IMR-90 (cell line): ENCODE measurements at regions not wholly inside any gene's neighbourhood (a gene's known extent, or its start where the extent isn't known, plus 50 kb on each side); places are given as distances from the start of the nearest gene placed in this dataset.

ENCODE experiments used
- ATAC-seq: fragments of 200-7000 bp; cut with Tn5 transposase; 2 replicates; pipeline ENCODE4 v1.9.1; 2020; ENCODE audit warnings: low read depth, mild to moderate bottlenecking, moderate library complexity
- BruUV-seq: library from RNA; stranded (reverse); fragments of 400-500 nt; replicated peaks from 2 replicates; lab custom pipeline; 2021; lab: Mats Ljungman, UMichigan
- CTCF ChIA-PET: fragments of 300-600 bp; formaldehyde crosslinking; extraction: SDS; loops from one replicate; lab custom pipeline; 2021; ENCODE audit warnings: antibody characterized with exemption; lab: Yijun Ruan, JAX
- POLR2A ChIA-PET: fragments of 300-600 bp; sonication (Branson Sonifier 250); formaldehyde crosslinking; loops from one replicate; lab custom pipeline; 2022; ENCODE audit warnings: antibody characterized with exemption; ENCODE audit not compliant: unreplicated experiment; lab: Charles Lee
- DNase-seq: peaks from one replicate; pipeline ENCODE4 v3.0.0; 2013
- H2AFZ ChIP-seq: replicated peaks from 2 replicates; pipeline ENCODE3; 2013; ENCODE audit warnings: low read length, mild to moderate bottlenecking; ENCODE audit not compliant: poor library complexity
- H2AK5ac ChIP-seq: 2 replicates; pipeline ENCODE4 v1.6.1; 2013; ENCODE audit warnings: low read depth, low read length, inconsistent platforms
- H2AK9ac ChIP-seq: replicated peaks from 2 replicates; pipeline ENCODE3; 2013; ENCODE audit warnings: mild to moderate bottlenecking, low read depth, low read length, moderate library complexity; ENCODE audit not compliant: poor library complexity
- H2BK120ac ChIP-seq: 2 replicates; pipeline ENCODE4 v1.6.1; 2013; ENCODE audit warnings: low read depth, low read length, inconsistent platforms
- H2BK15ac ChIP-seq: 3 replicates; pipeline ENCODE4 v1.6.1; 2013; ENCODE audit warnings: low read depth, low read length, inconsistent platforms
- H2BK20ac ChIP-seq: 2 replicates; pipeline ENCODE4 v1.6.1; 2013; ENCODE audit warnings: low read depth, mild to moderate bottlenecking, inconsistent platforms, low read length, moderate library complexity
- H2BK5ac ChIP-seq: 2 replicates; pipeline ENCODE4 v1.6.1; 2013; ENCODE audit warnings: mild to moderate bottlenecking, low read depth, low read length, inconsistent platforms; ENCODE audit not compliant: poor library complexity, severe bottlenecking
- H3K14ac ChIP-seq: replicated peaks from 2 replicates; pipeline ENCODE4 v1.6.1; 2013; ENCODE audit warnings: low read depth, low read length, inconsistent platforms
- H3K18ac ChIP-seq: 2 replicates; pipeline ENCODE4 v1.6.1; 2013; ENCODE audit warnings: low read depth, low read length, control low read depth
- H3K23ac ChIP-seq: 2 replicates; pipeline ENCODE4 v1.6.1; 2013; ENCODE audit warnings: low read depth, low read length, inconsistent platforms
- H3K27ac ChIP-seq: 2 replicates; pipeline ENCODE4 v1.5.1; 2013; ENCODE audit warnings: mild to moderate bottlenecking, control low read depth, low read length; ENCODE audit not compliant: insufficient read depth
- H3K27me3 ChIP-seq: 2 replicates; pipeline ENCODE4 v1.6.1; 2013; ENCODE audit warnings: low read length; ENCODE audit not compliant: control insufficient read depth, insufficient read depth
- H3K36me3 ChIP-seq: 2 replicates; pipeline ENCODE4 v1.6.1; 2013; ENCODE audit warnings: low read length, mixed read lengths; ENCODE audit not compliant: control insufficient read depth, insufficient read depth
- H3K4ac ChIP-seq: 2 replicates; pipeline ENCODE4 v1.6.1; 2013; ENCODE audit warnings: low read depth, low read length, inconsistent platforms
- H3K4me1 ChIP-seq: 2 replicates; pipeline ENCODE4 v1.6.1; 2013; ENCODE audit warnings: low read length, mixed read lengths; ENCODE audit not compliant: control insufficient read depth, insufficient read depth
- H3K4me2 ChIP-seq: 2 replicates; pipeline ENCODE4 v1.6.1; 2013; ENCODE audit warnings: low read depth, mild to moderate bottlenecking, control low read depth, low read length, moderate library complexity
- H3K4me3 ChIP-seq: 2 replicates; pipeline ENCODE4 v1.5.1; 2013; ENCODE audit warnings: low read depth, mild to moderate bottlenecking, control low read depth, low read length, moderate library complexity; ENCODE audit not compliant: insufficient read depth
- H3K56ac ChIP-seq: 2 replicates; pipeline ENCODE4 v1.6.1; 2013; ENCODE audit warnings: low read length, inconsistent platforms; ENCODE audit not compliant: insufficient read depth; ENCODE audit errors: extremely low read depth
- H3K79me1 ChIP-seq, 2 experiments: 2 replicates each; pipeline ENCODE4 v1.6.1; 2013; ENCODE audit warnings: low read length in 2 of 2, inconsistent platforms in 1 of 2, low read depth in 1 of 2
- H3K9ac ChIP-seq: 2 replicates; pipeline ENCODE4 v1.6.1; 2013; ENCODE audit warnings: low read depth, low read length, control low read depth
- H3K9me1 ChIP-seq: 2 replicates; pipeline ENCODE4 v1.6.1; 2013; ENCODE audit warnings: low read length, inconsistent platforms; ENCODE audit not compliant: insufficient read depth
- H3K9me3 ChIP-seq: 2 replicates; pipeline ENCODE4 v1.6.1; 2013; ENCODE audit warnings: low read length; ENCODE audit not compliant: control insufficient read depth, insufficient read depth
- H4K20me1 ChIP-seq: 2 replicates; pipeline ENCODE4 v1.6.1; 2013; ENCODE audit warnings: low read length, inconsistent platforms; ENCODE audit not compliant: insufficient read depth
- H4K5ac ChIP-seq: 2 replicates; pipeline ENCODE4 v1.6.1; 2013; ENCODE audit warnings: mild to moderate bottlenecking, low read depth, low read length, control low read depth
- H4K8ac ChIP-seq, 2 experiments: 2 replicates each; pipeline ENCODE4 v1.6.1; 2013; ENCODE audit warnings: low read depth in 2 of 2, low read length in 2 of 2, control low read depth in 1 of 2, inconsistent platforms in 1 of 2
- H4K91ac ChIP-seq: 2 replicates; pipeline ENCODE4 v1.6.1; 2013; ENCODE audit warnings: low read depth, low read length, inconsistent platforms; ENCODE audit not compliant: insufficient read depth
- BHLHE40 ChIP-seq: fragments of 150-350 bp; IDR thresholded peaks from 2 replicates; pipeline ENCODE4 v1.6.1; 2016; ENCODE audit warnings: mild to moderate bottlenecking, low read depth, low read length
- CTCF ChIP-seq: conservative IDR thresholded peaks from 2 replicates; pipeline ENCODE4 v1.5.1; 2012; ENCODE audit warnings: mild to moderate bottlenecking, low read depth, low read length, improper control_type of control experiment
- ELK1 ChIP-seq: fragments of 150-350 bp; IDR thresholded peaks from 2 replicates; pipeline ENCODE4 v1.6.1; 2016; ENCODE audit warnings: low read depth, mild to moderate bottlenecking, low read length, moderate library complexity, borderline replicate concordance
- MAFK ChIP-seq: IDR thresholded peaks from 2 replicates; pipeline ENCODE4 v1.6.1; 2012; ENCODE audit warnings: low read depth, low read length, improper control_type of control experiment
- MAZ ChIP-seq: IDR thresholded peaks from 2 replicates; pipeline ENCODE4 v1.6.1; 2012; ENCODE audit warnings: low read depth, mild to moderate bottlenecking, low read length, improper control_type of control experiment, moderate library complexity, borderline replicate concordance
- MXI1 ChIP-seq: IDR thresholded peaks from 2 replicates; pipeline ENCODE4 v1.6.1; 2012; ENCODE audit warnings: low read depth, mild to moderate bottlenecking, low read length, moderate library complexity, borderline replicate concordance
- NFE2L2 ChIP-seq: fragments of 150-350 bp; IDR thresholded peaks from 2 replicates; pipeline ENCODE4 v1.6.1; 2016; ENCODE audit warnings: low read depth, mild to moderate bottlenecking, low read length
- POLR2A ChIP-seq: IDR thresholded peaks from 2 replicates; pipeline ENCODE4 v1.6.1; 2012; ENCODE audit warnings: mild to moderate bottlenecking, low read depth, low read length
- RCOR1 ChIP-seq: IDR thresholded peaks from 2 replicates; pipeline ENCODE4 v1.6.1; 2012; ENCODE audit warnings: mild to moderate bottlenecking, low read length, improper control_type of control experiment; ENCODE audit not compliant: insufficient replicate concordance
- SMC3 ChIP-seq: fragments of 150-350 bp; IDR thresholded peaks from 2 replicates; pipeline ENCODE4 v1.6.1; 2016; ENCODE audit warnings: low read depth, mild to moderate bottlenecking, antibody characterized with exemption, low read length, moderate library complexity
- WGBS, 2 experiments: methylation state at CpG; one replicate each; pipeline versions ENCODE4 v1.1.5 to v1.1.7; 2013; ENCODE audit warnings: missing lambda C conversion rate in 2 of 2; ENCODE audit not compliant: insufficient read length in 1 of 2; ENCODE audit errors: extremely low coverage in 2 of 2; 5-methylcytosine and 5-hydroxymethylcytosine counted together
- dilution Hi-C: fragments of 300-500 bp; cut with HindIII; formaldehyde crosslinking; loops from one replicate; pipeline ENCODE4 v1.14.3; 2018; ENCODE audit warnings: low sequenced_read_pairs; ENCODE audit not compliant: unreplicated experiment
- in situ Hi-C: fragments of 300-500 bp; cut with MboI; formaldehyde crosslinking; loops from 3 replicates; pipeline ENCODE4 v1.14.3; 2019; ENCODE audit warnings: low sequenced_read_pairs, inconsistent platforms, mixed read lengths
- intact Hi-C: fragments of 100-400 bp; cut with micrococcal nuclease; formaldehyde crosslinking; loops from 2 replicates; pipeline ENCODE4 v1.10.0; 2022

GRCh38 chr2:122864728-122865127 lies 1109.3 kb downstream of the TSN start:
- H2AFZ ChIP-seq: no peak overlapping the region
- H2BK15ac ChIP-seq: no peak overlapping the region
- ATAC-seq: no peak
- intact Hi-C loops: no loop called here
- no peak overlapping the region for H2AK9ac ChIP-seq
- no peak overlapping the region for H4K5ac ChIP-seq
- H3K4me2 ChIP-seq: no peak overlapping the region
- ChIA-PET CTCF (no interaction called here), POLR2A (no interaction called here)
- H4K20me1 ChIP-seq: no peaks in the 10 kb centered on the region
- H3K23ac ChIP-seq: no peak overlapping the region
- H3K9ac ChIP-seq: no peak overlapping the region
- no peak overlapping the region for H4K91ac ChIP-seq
- no peak overlapping the region for H3K18ac ChIP-seq
- BruUV-seq: no TSS peak
- no peak overlapping the region for H2BK5ac ChIP-seq
- H3K36me3 ChIP-seq: no peaks in the 10 kb centered on the region
- H3K14ac ChIP-seq: no peak overlapping the region
- H3K9me3 ChIP-seq: peaks cover 15% of the 10 kb centered on the region
- no peak overlapping the region for H4K8ac ChIP-seq
- no peak overlapping the region for H2AK5ac ChIP-seq
- no peak for TF ChIP-seq NFE2L2
- no peak for TF ChIP-seq ELK1
- no peak for TF ChIP-seq MAFK
- no peak for TF ChIP-seq CTCF
- no peak for TF ChIP-seq SMC3
- no peak for TF ChIP-seq POLR2A
- no peak for TF ChIP-seq RCOR1
- TF ChIP-seq MXI1: no peak
- no peak for TF ChIP-seq BHLHE40
- no peak for TF ChIP-seq MAZ
- no peak overlapping the region for H3K27ac ChIP-seq
- H3K4me1 ChIP-seq: no peaks in the 10 kb centered on the region
- H3K4ac ChIP-seq: no peak overlapping the region
- DNase-seq: no peak
- no peak overlapping the region for H3K4me3 ChIP-seq
- no peaks in the 10 kb centered on the region for H3K9me1 ChIP-seq
- no peak overlapping the region for H2BK120ac ChIP-seq
- in situ Hi-C loops: no loop called here
- no peaks in the 10 kb centered on the region for H3K27me3 ChIP-seq
- H3K79me1 ChIP-seq: no peaks in the 10 kb centered on the region
- no CpG with 5 or more reads among the region's 3 CpGs for WGBS, 2 experiments
- dilution Hi-C loops: no loop called here
- no peak overlapping the region for H2BK20ac ChIP-seq
- H3K56ac ChIP-seq: no peak overlapping the region
